Activated T-helper 17 cell treated with anti-CD3 and anti-CD28 coated beads, Interleukin-2, amount 50 U/mL, for 72 hours (primary cell): ENCODE measurements at regions not wholly inside any gene's neighbourhood (a gene's known extent, or its start where the extent isn't known, plus 50 kb on each side); places are given as distances from the start of the nearest gene placed in this dataset.

Source experiments
- ATAC-seq: fragments of 150-1000 bp; cut with Tn5 transposase; replicated peaks from 2 replicates; pipeline ENCODE4 v1.10.0; 2021; ENCODE audit warnings: mild to moderate bottlenecking, moderate library complexity
- H3K27ac Mint-ChIP-seq: one replicate; pipeline ENCODE4 v1.8.0; 2022; ENCODE audit warnings: mixed read lengths
- H3K27me3 Mint-ChIP-seq: one replicate; pipeline ENCODE4 v1.8.0; 2022; ENCODE audit warnings: mixed read lengths
- H3K36me3 Mint-ChIP-seq: one replicate; pipeline ENCODE4 v1.8.0; 2022; ENCODE audit warnings: low read depth, mild to moderate bottlenecking, mixed read lengths
- H3K4me1 Mint-ChIP-seq: one replicate; pipeline ENCODE4 v1.8.0; 2022; ENCODE audit warnings: mixed read lengths
- H3K4me3 Mint-ChIP-seq: one replicate; pipeline ENCODE4 v1.8.0; 2022; ENCODE audit warnings: mild to moderate bottlenecking, mixed read lengths
- H3K9me3 Mint-ChIP-seq: one replicate; pipeline ENCODE4 v1.8.0; 2022; ENCODE audit warnings: mixed read lengths

DNA sequence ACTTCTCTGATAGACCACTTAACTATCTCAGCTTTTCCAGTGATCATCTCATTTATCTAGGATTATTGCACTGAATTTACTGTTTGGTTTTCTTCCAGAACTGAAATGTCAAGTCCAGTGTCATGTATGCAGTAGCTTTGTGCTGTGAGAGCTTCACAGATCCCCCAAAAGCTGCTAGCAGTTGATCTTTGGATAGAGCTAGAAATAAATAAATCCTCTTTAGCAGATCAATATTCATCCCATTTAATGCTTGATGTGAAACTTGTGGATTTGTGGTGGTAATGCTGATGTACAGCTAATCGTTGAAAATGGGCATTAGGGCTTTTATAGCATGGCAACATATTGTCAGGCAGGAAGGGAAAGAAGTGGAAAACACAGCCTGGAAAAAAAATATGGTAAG is 509.6 kb upstream of the FAM241A start:
- no peak for ATAC-seq
- Mint-ChIP-seq H3K4me3 (no peak overlapping the region), H3K27me3 (no peaks in the 10 kb centered on the region), H3K27ac (no peak overlapping the region), H3K4me1 (no peaks in the 10 kb centered on the region), H3K36me3 (no peaks in the 10 kb centered on the region), H3K9me3 (no peaks in the 10 kb centered on the region)

GRCh38 chr4:111636961-111637585 is 508.2 kb upstream of the FAM241A start:
- no peak for ATAC-seq
- Mint-ChIP-seq H3K27me3 (no peaks in the 10 kb centered on the region), H3K27ac (no peak overlapping the region), H3K9me3 (no peaks in the 10 kb centered on the region), H3K4me1 (no peaks in the 10 kb centered on the region), H3K36me3 (no peaks in the 10 kb centered on the region), H3K4me3 (no peak overlapping the region)

DNA sequence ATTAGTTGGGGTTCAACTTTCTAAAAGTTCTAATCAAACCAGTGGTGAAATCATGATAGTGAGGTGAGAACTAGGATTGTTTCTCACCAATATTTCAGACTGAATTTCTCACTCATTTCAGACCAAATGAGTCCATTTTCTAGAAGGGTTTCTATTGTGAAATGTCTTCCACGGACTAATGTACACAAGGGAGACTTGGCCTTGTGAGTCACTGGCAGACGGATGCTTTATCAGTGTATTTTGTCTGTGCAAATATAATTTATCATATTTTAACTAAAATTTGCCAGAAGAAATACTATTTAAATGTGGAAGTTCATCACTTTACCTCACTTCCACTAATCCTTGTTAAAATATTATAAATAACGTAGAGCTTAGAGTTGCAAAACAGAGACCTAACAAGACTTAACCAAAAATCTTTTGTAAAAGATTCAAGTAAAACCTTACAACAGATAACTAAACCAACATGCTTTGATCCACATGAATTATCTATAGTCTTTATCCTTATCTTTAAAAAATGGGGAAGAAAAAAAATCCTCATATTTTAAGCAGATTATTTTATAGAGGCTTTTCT is 506.0 kb upstream of the FAM241A start:
- Mint-ChIP-seq H3K4me3 (no peak overlapping the region), H3K27ac (no peak overlapping the region), H3K9me3 (no peaks in the 10 kb centered on the region), H3K27me3 (no peaks in the 10 kb centered on the region), H3K36me3 (no peaks in the 10 kb centered on the region), H3K4me1 (no peaks in the 10 kb centered on the region)
- ATAC-seq, result no peak

DNA sequence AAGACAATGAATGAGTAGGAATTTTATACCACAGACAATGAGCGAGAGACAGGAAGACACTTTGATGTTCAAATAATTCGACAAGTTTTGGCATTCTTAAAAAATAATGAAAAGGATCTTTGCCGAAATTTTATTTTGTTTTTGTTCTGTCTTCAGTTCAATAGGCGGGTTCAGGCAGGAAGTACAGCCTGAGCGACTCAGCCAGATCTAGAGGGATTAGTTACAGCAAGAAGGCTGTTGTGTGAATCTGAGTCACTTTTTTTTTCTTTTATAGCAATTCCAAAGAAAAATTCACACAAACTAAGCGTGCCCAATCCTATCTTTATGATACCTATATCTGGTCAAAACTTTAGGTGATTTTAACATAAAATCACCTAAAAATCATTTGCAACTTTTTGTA is 505.4 kb upstream of the FAM241A start:
- Mint-ChIP-seq H3K4me1 (no peaks in the 10 kb centered on the region), H3K27me3 (no peaks in the 10 kb centered on the region)
- no peak for ATAC-seq

GRCh38 chr4:111641813-111642579 is 503.3 kb upstream of the FAM241A start:
- Mint-ChIP-seq H3K27ac (no peak overlapping the region), H3K4me3 (no peak overlapping the region), H3K27me3 (no peaks in the 10 kb centered on the region), H3K36me3 (no peaks in the 10 kb centered on the region), H3K4me1 (no peaks in the 10 kb centered on the region), H3K9me3 (no peaks in the 10 kb centered on the region)
- no peak for ATAC-seq

More for the DNA sequence above, 505.4 kb upstream of the FAM241A start:
- H3K27ac Mint-ChIP-seq, result no peak overlapping the region
- H3K36me3 Mint-ChIP-seq, result no peaks in the 10 kb centered on the region
- H3K4me3 Mint-ChIP-seq, result no peak overlapping the region
- H3K9me3 Mint-ChIP-seq, result no peaks in the 10 kb centered on the region

GRCh38 chr4:111648056-111648455 is 497.2 kb upstream of the FAM241A start:
- Mint-ChIP-seq H3K9me3 (no peaks in the 10 kb centered on the region), H3K27ac (no peak overlapping the region), H3K4me1 (no peaks in the 10 kb centered on the region), H3K27me3 (no peaks in the 10 kb centered on the region), H3K4me3 (no peak overlapping the region), H3K36me3 (no peaks in the 10 kb centered on the region)
- ATAC-seq, result no peak

- Mint-ChIP-seq H3K36me3 (no peaks in the 10 kb centered on the region), H3K4me1 (no peaks in the 10 kb centered on the region), H3K9me3 (peaks cover 4% of the 10 kb centered on the region), H3K4me3 (no peak overlapping the region), H3K27ac (no peak overlapping the region), H3K27me3 (no peaks in the 10 kb centered on the region)
- ATAC-seq, result no peak
Observed at GRCh38 chr4:111649308-111649707, 495.9 kb upstream of the FAM241A start.

GRCh38 chr4:111650146-111650545 is 495.1 kb upstream of the FAM241A start:
- no peaks in the 10 kb centered on the region for H3K27me3 Mint-ChIP-seq
- no peak overlapping the region for H3K4me3 Mint-ChIP-seq
- ATAC-seq, result no peak
- no peaks in the 10 kb centered on the region for H3K36me3 Mint-ChIP-seq
- H3K27ac Mint-ChIP-seq, result no peak overlapping the region
- no peaks in the 10 kb centered on the region for H3K4me1 Mint-ChIP-seq
- peaks cover 4% of the 10 kb centered on the region for H3K9me3 Mint-ChIP-seq

DNA sequence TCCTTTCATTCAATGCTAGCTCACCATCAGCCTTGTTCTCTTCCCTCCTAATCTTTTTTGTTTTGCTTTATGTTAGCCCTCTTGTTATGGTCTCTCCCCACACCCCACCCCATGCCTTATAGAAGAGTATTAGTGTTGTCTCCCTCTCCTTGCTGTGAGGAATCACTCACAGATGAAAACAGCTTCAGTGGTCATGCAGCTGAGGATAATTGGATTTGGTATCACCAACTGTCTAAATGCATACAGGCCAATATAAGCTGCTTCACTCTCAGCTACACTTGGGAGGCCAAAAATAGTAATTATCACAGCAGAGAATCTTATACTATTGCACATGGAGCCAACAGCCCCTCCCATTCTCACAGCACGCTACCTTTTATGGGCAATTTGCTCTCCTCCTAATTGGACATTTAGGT is 494.6 kb upstream of the FAM241A start:
- no peaks in the 10 kb centered on the region for H3K27me3 Mint-ChIP-seq
- H3K9me3 Mint-ChIP-seq, result peaks cover 4% of the 10 kb centered on the region
- H3K4me3 Mint-ChIP-seq, result no peak overlapping the region
- H3K27ac Mint-ChIP-seq, result no peak overlapping the region
- no peaks in the 10 kb centered on the region for H3K4me1 Mint-ChIP-seq
- ATAC-seq, result no peak
- H3K36me3 Mint-ChIP-seq, result no peaks in the 10 kb centered on the region

DNA sequence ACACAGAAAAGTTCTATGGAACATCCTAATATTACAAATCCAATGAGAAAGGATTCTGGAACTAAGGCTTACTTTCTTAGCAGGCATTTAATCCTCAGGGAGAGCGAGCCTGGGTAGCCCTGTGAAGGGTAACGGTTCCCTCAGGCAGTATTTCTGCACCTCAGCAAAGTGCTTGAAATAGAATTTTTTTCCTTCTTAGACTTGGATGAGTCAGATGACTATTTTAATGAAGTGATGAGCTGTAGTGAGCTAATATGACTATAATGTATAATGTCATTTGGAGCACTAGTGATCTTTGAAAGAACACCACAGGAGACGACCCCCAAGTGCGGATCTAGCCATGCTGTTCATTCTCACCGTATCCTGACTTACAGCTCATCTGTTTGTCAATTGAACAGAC is 493.0 kb upstream of the FAM241A start:
- H3K4me1 Mint-ChIP-seq, result no peaks in the 10 kb centered on the region
- no peak overlapping the region for H3K4me3 Mint-ChIP-seq
- H3K9me3 Mint-ChIP-seq, result peaks cover 4% of the 10 kb centered on the region
- H3K27me3 Mint-ChIP-seq, result no peaks in the 10 kb centered on the region
- no peak overlapping the region for H3K27ac Mint-ChIP-seq
- ATAC-seq, result no peak
- H3K36me3 Mint-ChIP-seq, result no peaks in the 10 kb centered on the region

GRCh38 chr4:111652986-111653385 is 492.3 kb upstream of the FAM241A start:
- Mint-ChIP-seq H3K36me3 (no peaks in the 10 kb centered on the region), H3K27ac (no peak overlapping the region), H3K9me3 (peaks cover 4% of the 10 kb centered on the region), H3K27me3 (no peaks in the 10 kb centered on the region), H3K4me1 (no peaks in the 10 kb centered on the region), H3K4me3 (no peak overlapping the region)
- ATAC-seq, result no peak

- no peak overlapping the region for H3K4me3 Mint-ChIP-seq
- H3K4me1 Mint-ChIP-seq, result peaks cover 5% of the 10 kb centered on the region
- no peak overlapping the region for H3K27ac Mint-ChIP-seq
- peaks cover 6% of the 10 kb centered on the region for H3K9me3 Mint-ChIP-seq
- no peaks in the 10 kb centered on the region for H3K36me3 Mint-ChIP-seq
- no peak for ATAC-seq
- no peaks in the 10 kb centered on the region for H3K27me3 Mint-ChIP-seq
Observed at GRCh38 chr4:111662496-111662895, 482.8 kb upstream of the FAM241A start.

DNA sequence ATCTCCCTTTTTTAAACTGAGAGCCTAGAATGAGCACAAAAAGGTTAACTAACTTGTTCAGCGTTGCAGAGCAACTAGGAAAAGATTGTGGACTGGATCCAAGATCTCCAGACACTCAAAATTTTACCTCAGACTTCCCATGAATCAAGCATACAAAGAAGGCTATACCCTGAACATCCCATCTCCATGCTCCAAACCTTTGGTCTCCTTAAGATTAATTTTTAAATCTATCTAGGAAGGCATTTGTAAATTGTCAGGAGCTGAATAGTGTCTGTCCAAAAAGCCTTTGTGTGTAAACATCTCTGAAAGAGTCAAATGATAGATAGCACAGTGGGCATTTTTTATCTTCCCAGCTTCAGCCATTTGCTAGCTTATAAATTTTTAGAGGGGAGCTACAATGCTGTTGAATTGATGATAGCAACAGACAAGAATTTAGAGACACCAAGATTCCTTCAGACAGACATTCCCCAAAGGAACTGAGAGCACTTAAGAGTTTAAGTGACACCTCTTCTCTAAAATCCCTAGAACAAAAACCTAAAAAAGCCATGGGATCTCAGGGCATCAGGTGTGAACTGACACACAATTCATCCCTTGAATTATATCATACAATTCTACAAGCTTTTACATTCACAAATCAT is 480.8 kb upstream of the FAM241A start:
- Mint-ChIP-seq H3K4me3 (no peak overlapping the region), H3K9me3 (peaks cover 6% of the 10 kb centered on the region), H3K4me1 (peaks cover 5% of the 10 kb centered on the region), H3K36me3 (no peaks in the 10 kb centered on the region), H3K27me3 (no peaks in the 10 kb centered on the region), H3K27ac (no peak overlapping the region)
- no peak for ATAC-seq

- no peak for ATAC-seq
- Mint-ChIP-seq H3K36me3 (no peaks in the 10 kb centered on the region), H3K27me3 (no peaks in the 10 kb centered on the region), H3K9me3 (peaks cover 6% of the 10 kb centered on the region), H3K4me1 (peaks cover 5% of the 10 kb centered on the region), H3K27ac (no peak overlapping the region), H3K4me3 (no peak overlapping the region)
Observed at GRCh38 chr4:111666826-111667360, 478.4 kb upstream of the FAM241A start.

DNA sequence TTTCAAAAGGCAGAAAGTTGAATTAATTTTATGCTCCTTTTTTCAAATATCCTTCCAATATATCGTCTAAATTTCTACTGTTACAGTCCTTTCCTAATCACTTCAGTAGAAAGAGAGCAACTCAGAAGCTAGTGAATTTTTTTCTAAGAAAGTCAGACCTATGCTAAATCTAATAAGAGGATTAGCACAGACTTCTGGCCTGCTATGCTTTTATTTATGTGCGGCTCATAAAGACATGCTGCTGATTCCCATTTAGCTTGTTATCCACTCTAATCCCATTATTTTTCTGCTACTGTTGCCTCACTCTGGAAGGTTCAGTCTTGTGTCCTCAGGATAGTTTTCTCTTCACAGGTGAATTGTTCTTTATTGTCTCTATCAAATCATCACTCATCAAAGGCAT is 473.5 kb upstream of the FAM241A start:
- H3K9me3 Mint-ChIP-seq, result no peaks in the 10 kb centered on the region
- H3K36me3 Mint-ChIP-seq, result no peaks in the 10 kb centered on the region
- H3K27ac Mint-ChIP-seq, result no peak overlapping the region
- no peaks in the 10 kb centered on the region for H3K4me1 Mint-ChIP-seq
- H3K4me3 Mint-ChIP-seq, result no peak overlapping the region
- ATAC-seq, result no peak
- H3K27me3 Mint-ChIP-seq, result no peaks in the 10 kb centered on the region
